Transverse colon (tissue), 4 donors: ENCODE measurements at regions not wholly inside any gene's neighbourhood (a gene's known extent, or its start where the extent isn't known, plus 50 kb on each side); places are given as distances from the start of the nearest gene placed in this dataset.

Source experiments
- DNase-seq: peaks from one replicate; pipeline ENCODE4 v3.0.0-alpha.2; 2019
- H3K27ac ChIP-seq, 4 donors: fragments of 200-600 bp; sonication (generic); 2 replicates each; pipeline ENCODE4 v1.5.1; 2016 to 2018; ENCODE audit warnings: inconsistent platforms in 4 of 4
- H3K27me3 ChIP-seq: fragments of 200-600 bp; sonication (generic); 2 replicates; pipeline ENCODE4 v1.5.1; 2017; ENCODE audit warnings: inconsistent platforms
- H3K36me3 ChIP-seq, 4 donors: fragments of 200-600 bp; sonication (generic); 2 replicates each; pipeline ENCODE4 v1.5.1; 2017 to 2019; ENCODE audit warnings: inconsistent platforms in 4 of 4
- H3K4me1 ChIP-seq, 4 donors: fragments of 200-600 bp; sonication (generic); 2 replicates each; pipeline ENCODE4 v1.5.1; 2017 to 2020; ENCODE audit warnings: inconsistent platforms in 4 of 4
- H3K4me3 ChIP-seq, 4 donors: fragments of 200-600 bp; sonication (generic); 1 replicate in 1 of 4; 2 replicates in 3 of 4; pipeline versions ENCODE4 v1.5.1 to v1.6.1; 2017 to 2019; ENCODE audit warnings: inconsistent platforms in 4 of 4
- H3K9me3 ChIP-seq, 2 donors: fragments of 200-600 bp; sonication (generic); 2 replicates each; pipeline ENCODE4 v1.5.1; 2017 to 2019; ENCODE audit warnings: inconsistent platforms in 2 of 2
- CTCF ChIP-seq, 5 experiments: fragments of 200-600 bp in 3 of 5; fragments of 450-650 bp in 2 of 5; sonication (generic) in 3 of 5; IDR thresholded peaks; 1 replicate in 2 of 5; 2 replicates in 3 of 5; pipeline ENCODE4 v1.5.1; 2016 to 2017; ENCODE audit warnings: antibody characterized with exemption in 5 of 5, inconsistent platforms in 3 of 5, mild to moderate bottlenecking in 2 of 5, moderate library complexity in 1 of 5
- EP300 ChIP-seq: sonication (generic); formaldehyde crosslinking; IDR thresholded peaks from one replicate; pipeline ENCODE4 v1.6.1; 2017; ENCODE audit warnings: antibody characterized with exemption, low read depth
- POLR2A ChIP-seq: fragments of 450-650 bp; IDR thresholded peaks from one replicate; pipeline ENCODE4 v1.6.1; 2016; ENCODE audit warnings: antibody characterized with exemption, mild to moderate bottlenecking, moderate library complexity
- POLR2AphosphoS5 ChIP-seq, 3 donors: sonication (generic); formaldehyde crosslinking; IDR thresholded peaks; one replicate each; pipeline ENCODE4 v1.6.1; 2016; ENCODE audit warnings: antibody characterized with exemption in 3 of 3
- WGBS, 2 donors: methylation state at CpG; one replicate each; pipeline ENCODE4 v1.1.5; 2018; ENCODE audit warnings: low coverage in 1 of 2; 5-methylcytosine and 5-hydroxymethylcytosine counted together
- in situ Hi-C, 4 donors: fragments of 200-750 bp; cut with MboI; loops; one replicate each; pipeline versions ENCODE4 v1.15.0 to v1.15.1; 2017; ENCODE audit warnings: low sequenced_read_pairs in 3 of 4, low pct_ligation_motif_present in 1 of 4, low pct_unique_long_range_greater_than_20kb in 1 of 4
- intact Hi-C: fragments of 100-400 bp; cut with DNase I; formaldehyde crosslinking; loops from one replicate; pipeline ENCODE4 v1.15.1; 2023; ENCODE audit warnings: low total_unique reads

- DNase-seq: no peak
- in situ Hi-C loops: no loop called here
- Histone ChIP-seq H3K4me1 (no peaks in the 10 kb centered on the region), H3K36me3 (no peaks in the 10 kb centered on the region), H3K9me3 (no peaks in the 10 kb centered on the region), H3K27me3 (no peaks in the 10 kb centered on the region), H3K27ac (no peak overlapping the region), H3K4me3 (no peak overlapping the region)
- intact Hi-C loops: no loop called here
- no peak for TF ChIP-seq CTCF (IDR thresholded peaks at IDR 0.05)
- WGBS, 2 donors: 79 to 90% methylated on average over 3 of the region's 3 CpGs
Observed at GRCh38 chr13:76038920-76039716, 403.0 kb downstream of the LMO7 start.

- H3K27ac ChIP-seq: no peak overlapping the region
- H3K36me3 ChIP-seq: no peaks in the 10 kb centered on the region
- WGBS, 2 donors: 17 to 44% methylated on average over 1 of the region's 1 CpG
- TF ChIP-seq POLR2A (no peak), EP300 (no peak), CTCF (IDR thresholded peaks at IDR 0.05) (no peak), POLR2AphosphoS5 (IDR thresholded peaks at IDR 0.05) (no peak)
- in situ Hi-C loops: no loop called here
- H3K27me3 ChIP-seq: no peaks in the 10 kb centered on the region
- intact Hi-C loops: no loop called here
- H3K4me1 ChIP-seq: no peaks in the 10 kb centered on the region
- no peak for DNase-seq
- H3K9me3 ChIP-seq: no peaks in the 10 kb centered on the region
- no peak overlapping the region for H3K4me3 ChIP-seq
Observed at GRCh38 chr13:76036176-76036575, 400.0 kb downstream of the LMO7 start.

- H3K9me3 ChIP-seq: no peaks in the 10 kb centered on the region
- 57 to 71% methylated on average over 1 of the region's 1 CpG for WGBS, 2 donors
- TF ChIP-seq POLR2AphosphoS5 (IDR thresholded peaks at IDR 0.05): no peak
- TF ChIP-seq POLR2A: no peak
- TF ChIP-seq EP300: no peak
- no peak for TF ChIP-seq CTCF (IDR thresholded peaks at IDR 0.05)
- H3K36me3 ChIP-seq: no peaks in the 10 kb centered on the region
- no peak for DNase-seq
- no peak overlapping the region for H3K4me3 ChIP-seq
- no peaks in the 10 kb centered on the region for H3K27me3 ChIP-seq
- in situ Hi-C loops (no loop called here), intact Hi-C loops (no loop called here)
- H3K27ac ChIP-seq: no peak overlapping the region
- H3K4me1 ChIP-seq: no peaks in the 10 kb centered on the region
Observed at GRCh38 chr13:76035711-76036110, 399.6 kb downstream of the LMO7 start.

GRCh38 chr13:76029706-76030105 is 393.6 kb downstream of the LMO7 start:
- Histone ChIP-seq H3K9me3 (no peaks in the 10 kb centered on the region), H3K4me3 (no peak overlapping the region), H3K27ac (no peak overlapping the region), H3K36me3 (no peaks in the 10 kb centered on the region), H3K27me3 (no peaks in the 10 kb centered on the region), H3K4me1 (no peaks in the 10 kb centered on the region)
- in situ Hi-C loops (no loop called here), intact Hi-C loops (loop anchor here (10.0 kb wide), 1 partner anchor 145 kb away; no protein-coding TSS in a partner anchor)
- DNase-seq: no peak
- TF ChIP-seq POLR2AphosphoS5 (IDR thresholded peaks at IDR 0.05): no peak
- no peak for TF ChIP-seq CTCF (IDR thresholded peaks at IDR 0.05)
- TF ChIP-seq POLR2A: no peak
- no peak for TF ChIP-seq EP300
